ENCODE measurements at regions not wholly inside any gene's neighbourhood (a gene's known extent, or its start where the extent isn't known, plus 50 kb on each side); places are given as distances from the start of the nearest gene placed in this dataset.

- intact Hi-C loops (cut with DNase I; ENCODE audit: low total_unique reads) (no loop called here), in situ Hi-C loops (cut with MboI; ENCODE audit: low sequenced_read_pairs in 4 of 4) (no loop called here)
- Histone ChIP-seq H3K4me1 (no peaks in the 10 kb centered on the region), H3K27me3 (no peaks in the 10 kb centered on the region), H3K9me3 (no peaks in the 10 kb centered on the region), H3K36me3 (no peaks in the 10 kb centered on the region), H3K27ac (no peak overlapping the region), H3K4me3 (no peak overlapping the region)
- TF ChIP-seq POLR2A (IDR thresholded peaks at IDR 0.05): no peak
- TF ChIP-seq, protein P1, sequence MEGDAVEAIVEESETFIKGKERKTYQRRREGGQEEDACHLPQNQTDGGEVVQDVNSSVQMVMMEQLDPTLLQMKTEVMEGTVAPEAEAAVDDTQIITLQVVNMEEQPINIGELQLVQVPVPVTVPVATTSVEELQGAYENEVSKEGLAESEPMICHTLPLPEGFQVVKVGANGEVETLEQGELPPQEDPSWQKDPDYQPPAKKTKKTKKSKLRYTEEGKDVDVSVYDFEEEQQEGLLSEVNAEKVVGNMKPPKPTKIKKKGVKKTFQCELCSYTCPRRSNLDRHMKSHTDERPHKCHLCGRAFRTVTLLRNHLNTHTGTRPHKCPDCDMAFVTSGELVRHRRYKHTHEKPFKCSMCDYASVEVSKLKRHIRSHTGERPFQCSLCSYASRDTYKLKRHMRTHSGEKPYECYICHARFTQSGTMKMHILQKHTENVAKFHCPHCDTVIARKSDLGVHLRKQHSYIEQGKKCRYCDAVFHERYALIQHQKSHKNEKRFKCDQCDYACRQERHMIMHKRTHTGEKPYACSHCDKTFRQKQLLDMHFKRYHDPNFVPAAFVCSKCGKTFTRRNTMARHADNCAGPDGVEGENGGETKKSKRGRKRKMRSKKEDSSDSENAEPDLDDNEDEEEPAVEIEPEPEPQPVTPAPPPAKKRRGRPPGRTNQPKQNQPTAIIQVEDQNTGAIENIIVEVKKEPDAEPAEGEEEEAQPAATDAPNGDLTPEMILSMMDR (IDR thresholded peaks at IDR 0.05 in 4 of 5, conservative IDR thresholded peaks at IDR 0.05 in 1 of 5): no peak
- ATAC-seq (no peak), DNase-seq (no peak)
These were observed 247.7 kb upstream of the CDIN1 start for GRCh38 chr15:36331531-36332275.

- H3K4me1 ChIP-seq: no peaks in the 10 kb centered on the region
- H3K9me3 ChIP-seq: no peaks in the 10 kb centered on the region
- in situ Hi-C loops (cut with MboI; ENCODE audit: low sequenced_read_pairs in 4 of 4) (no loop called here), intact Hi-C loops (cut with DNase I; ENCODE audit: low total_unique reads) (no loop called here)
- H3K36me3 ChIP-seq: no peaks in the 10 kb centered on the region
- ATAC-seq (no peak), DNase-seq (no peak)
- no peak for TF ChIP-seq POLR2A (IDR thresholded peaks at IDR 0.05)
- H3K27me3 ChIP-seq: no peaks in the 10 kb centered on the region
- no peak overlapping the region for H3K27ac ChIP-seq
- no peak overlapping the region for H3K4me3 ChIP-seq
These were observed 247.1 kb upstream of the CDIN1 start for GRCh38 chr15:36332301-36332700.

DNA sequence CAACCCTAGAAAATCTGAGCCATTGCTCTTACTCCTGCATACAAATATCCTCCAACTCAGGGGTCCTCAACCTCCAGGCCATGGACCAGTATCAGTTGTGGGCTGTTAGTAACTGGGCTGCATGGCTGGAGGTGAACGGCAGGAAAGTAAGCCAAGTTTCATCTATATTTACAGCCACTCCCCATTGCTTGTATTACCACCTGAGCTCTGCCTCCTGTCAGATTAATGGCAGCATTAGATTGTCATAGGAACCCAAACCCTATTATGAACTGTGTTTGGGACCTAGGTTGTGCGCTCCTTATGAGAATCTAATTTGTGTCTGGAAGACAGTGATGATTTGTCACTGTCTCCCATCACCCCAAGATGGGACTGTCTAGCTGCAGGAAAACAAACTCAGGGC lies 246.5 kb upstream of the CDIN1 start:
- H3K36me3 ChIP-seq: no peaks in the 10 kb centered on the region
- intact Hi-C loops (cut with DNase I; ENCODE audit: low total_unique reads): no loop called here
- no peak for ATAC-seq
- in situ Hi-C loops (cut with MboI; ENCODE audit: low sequenced_read_pairs in 4 of 4): no loop called here
- H3K27me3 ChIP-seq: no peaks in the 10 kb centered on the region
- no peak overlapping the region for H3K4me3 ChIP-seq
- DNase-seq: no peak
- no peaks in the 10 kb centered on the region for H3K9me3 ChIP-seq
- TF ChIP-seq, protein P1 (IDR thresholded peaks at IDR 0.05 in 4 of 5, conservative IDR thresholded peaks at IDR 0.05 in 1 of 5): no peak
- TF ChIP-seq POLR2A (IDR thresholded peaks at IDR 0.05): no peak
- no peaks in the 10 kb centered on the region for H3K4me1 ChIP-seq
- H3K27ac ChIP-seq: no peak overlapping the region

DNA sequence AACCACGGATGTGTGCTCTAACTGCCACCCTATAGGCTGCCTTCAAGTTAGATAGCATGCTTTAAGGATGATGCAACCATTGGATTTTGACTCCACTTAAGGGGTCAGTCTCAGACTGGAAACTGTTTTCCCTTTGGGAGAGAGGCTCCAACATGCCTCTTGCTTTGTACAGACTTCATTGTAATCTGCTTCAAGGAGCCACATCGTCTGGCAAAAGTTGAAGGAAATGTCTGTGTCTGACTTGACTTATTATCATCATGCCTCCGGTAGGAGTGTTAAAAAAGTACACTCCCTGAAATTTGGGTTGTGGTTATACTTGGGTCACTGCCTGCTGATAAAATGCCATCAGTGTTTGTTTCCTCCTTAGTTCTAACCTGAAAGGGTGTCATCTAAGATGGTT lies 245.4 kb upstream of the CDIN1 start:
- H3K27me3 ChIP-seq: no peaks in the 10 kb centered on the region
- ATAC-seq: no peak
- no peak overlapping the region for H3K4me3 ChIP-seq
- H3K4me1 ChIP-seq: no peaks in the 10 kb centered on the region
- intact Hi-C loops (cut with DNase I; ENCODE audit: low total_unique reads): no loop called here
- H3K9me3 ChIP-seq: no peaks in the 10 kb centered on the region
- no peaks in the 10 kb centered on the region for H3K36me3 ChIP-seq
- H3K27ac ChIP-seq: no peak overlapping the region
- TF ChIP-seq, protein P1 (IDR thresholded peaks at IDR 0.05 in 4 of 5, conservative IDR thresholded peaks at IDR 0.05 in 1 of 5): no peak
- no peak for TF ChIP-seq POLR2A (IDR thresholded peaks at IDR 0.05)
- no peak for DNase-seq
- in situ Hi-C loops (cut with MboI; ENCODE audit: low sequenced_read_pairs in 4 of 4): no loop called here

DNA sequence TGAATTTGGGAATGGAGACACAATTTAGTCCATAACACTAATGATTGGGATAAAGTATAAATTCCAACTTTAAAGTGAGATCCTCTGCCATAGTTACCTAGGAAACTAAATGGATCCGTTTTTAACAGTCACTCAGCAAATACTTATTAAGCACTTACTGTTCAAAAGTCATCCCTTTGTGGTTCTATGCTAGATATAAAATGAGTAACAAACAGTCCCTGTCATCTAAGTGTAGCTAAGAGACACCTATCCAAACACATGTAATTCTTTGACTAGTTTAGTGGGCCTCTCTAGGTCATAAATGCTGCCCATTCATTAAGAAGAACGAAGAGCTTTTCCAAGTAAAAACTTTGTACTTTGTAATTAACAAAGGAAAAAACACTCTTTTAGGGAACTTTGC lies 244.2 kb upstream of the CDIN1 start:
- Histone ChIP-seq H3K27me3 (no peaks in the 10 kb centered on the region), H3K4me1 (no peaks in the 10 kb centered on the region), H3K9me3 (no peaks in the 10 kb centered on the region), H3K4me3 (no peak overlapping the region), H3K27ac (no peak overlapping the region), H3K36me3 (no peaks in the 10 kb centered on the region)
- intact Hi-C loops (cut with DNase I; ENCODE audit: low total_unique reads) (no loop called here), in situ Hi-C loops (cut with MboI; ENCODE audit: low sequenced_read_pairs in 4 of 4) (no loop called here)
- TF ChIP-seq, protein P1 (IDR thresholded peaks at IDR 0.05 in 4 of 5, conservative IDR thresholded peaks at IDR 0.05 in 1 of 5): no peak
- no peak for TF ChIP-seq POLR2A (IDR thresholded peaks at IDR 0.05)
- DNase-seq: no peak
- ATAC-seq: no peak
